Right lobe of liver (tissue), 4 donors: ENCODE measurements at regions not wholly inside any gene's neighbourhood (a gene's known extent, or its start where the extent isn't known, plus 50 kb on each side); places are given as distances from the start of the nearest gene placed in this dataset.

Experiments used
- POLR2A ChIP-seq: fragments of 450-650 bp; IDR thresholded peaks from one replicate; pipeline ENCODE4 v1.6.1; 2017; ENCODE audit warnings: antibody characterized with exemption, mild to moderate bottlenecking
- TF ChIP-seq, protein P1 (sequence below), 4 donors: fragments of 200-600 bp in 3 of 4; fragments of 450-650 bp in 1 of 4; IDR thresholded peaks; one replicate each; pipeline versions ENCODE4 v1.5.1 to v1.8.0; 2016 to 2022; ENCODE audit warnings: antibody characterized with exemption in 4 of 4, mild to moderate bottlenecking in 2 of 4
- donor health status: DM: no; HTN: no; CAD: no.
- donor health status: DM: no; HTN: no; CAD: no.
- donor health status: DM: no; HTN: yes; CAD: no.

DNA sequence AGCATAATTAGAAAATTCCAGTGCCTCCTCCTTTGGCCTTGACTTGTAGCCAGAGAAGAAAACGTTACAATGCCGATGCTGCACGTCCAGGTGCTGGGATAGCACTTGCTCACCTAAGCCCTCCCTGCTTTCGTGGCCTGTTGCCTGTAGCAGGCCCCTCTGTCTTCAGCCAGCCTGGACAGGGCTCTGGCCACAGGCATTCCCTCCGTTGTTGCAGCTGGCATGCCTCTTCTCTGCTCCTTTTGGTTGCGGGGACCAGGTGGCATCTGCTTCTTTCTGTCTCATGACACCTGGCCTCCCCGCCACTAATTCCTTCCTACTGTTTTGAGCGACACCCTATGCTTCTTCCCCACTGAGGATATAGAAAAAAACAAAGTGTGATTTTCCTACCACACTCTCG, 54.6 kb upstream of the MORC3 start:
- no peak for TF ChIP-seq POLR2A
- TF ChIP-seq, protein P1, sequence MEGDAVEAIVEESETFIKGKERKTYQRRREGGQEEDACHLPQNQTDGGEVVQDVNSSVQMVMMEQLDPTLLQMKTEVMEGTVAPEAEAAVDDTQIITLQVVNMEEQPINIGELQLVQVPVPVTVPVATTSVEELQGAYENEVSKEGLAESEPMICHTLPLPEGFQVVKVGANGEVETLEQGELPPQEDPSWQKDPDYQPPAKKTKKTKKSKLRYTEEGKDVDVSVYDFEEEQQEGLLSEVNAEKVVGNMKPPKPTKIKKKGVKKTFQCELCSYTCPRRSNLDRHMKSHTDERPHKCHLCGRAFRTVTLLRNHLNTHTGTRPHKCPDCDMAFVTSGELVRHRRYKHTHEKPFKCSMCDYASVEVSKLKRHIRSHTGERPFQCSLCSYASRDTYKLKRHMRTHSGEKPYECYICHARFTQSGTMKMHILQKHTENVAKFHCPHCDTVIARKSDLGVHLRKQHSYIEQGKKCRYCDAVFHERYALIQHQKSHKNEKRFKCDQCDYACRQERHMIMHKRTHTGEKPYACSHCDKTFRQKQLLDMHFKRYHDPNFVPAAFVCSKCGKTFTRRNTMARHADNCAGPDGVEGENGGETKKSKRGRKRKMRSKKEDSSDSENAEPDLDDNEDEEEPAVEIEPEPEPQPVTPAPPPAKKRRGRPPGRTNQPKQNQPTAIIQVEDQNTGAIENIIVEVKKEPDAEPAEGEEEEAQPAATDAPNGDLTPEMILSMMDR (IDR thresholded peaks at IDR 0.05): no peak
